ENCODE measurements at regions not wholly inside any gene's neighbourhood (a gene's known extent, or its start where the extent isn't known, plus 50 kb on each side); places are given as distances from the start of the nearest gene placed in this dataset.

- TF ChIP-seq, protein P1, sequence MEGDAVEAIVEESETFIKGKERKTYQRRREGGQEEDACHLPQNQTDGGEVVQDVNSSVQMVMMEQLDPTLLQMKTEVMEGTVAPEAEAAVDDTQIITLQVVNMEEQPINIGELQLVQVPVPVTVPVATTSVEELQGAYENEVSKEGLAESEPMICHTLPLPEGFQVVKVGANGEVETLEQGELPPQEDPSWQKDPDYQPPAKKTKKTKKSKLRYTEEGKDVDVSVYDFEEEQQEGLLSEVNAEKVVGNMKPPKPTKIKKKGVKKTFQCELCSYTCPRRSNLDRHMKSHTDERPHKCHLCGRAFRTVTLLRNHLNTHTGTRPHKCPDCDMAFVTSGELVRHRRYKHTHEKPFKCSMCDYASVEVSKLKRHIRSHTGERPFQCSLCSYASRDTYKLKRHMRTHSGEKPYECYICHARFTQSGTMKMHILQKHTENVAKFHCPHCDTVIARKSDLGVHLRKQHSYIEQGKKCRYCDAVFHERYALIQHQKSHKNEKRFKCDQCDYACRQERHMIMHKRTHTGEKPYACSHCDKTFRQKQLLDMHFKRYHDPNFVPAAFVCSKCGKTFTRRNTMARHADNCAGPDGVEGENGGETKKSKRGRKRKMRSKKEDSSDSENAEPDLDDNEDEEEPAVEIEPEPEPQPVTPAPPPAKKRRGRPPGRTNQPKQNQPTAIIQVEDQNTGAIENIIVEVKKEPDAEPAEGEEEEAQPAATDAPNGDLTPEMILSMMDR (conservative IDR thresholded peaks at IDR 0.05) = no peak
- TF ChIP-seq EZH2 (IDR thresholded peaks at IDR 0.05; ENCODE audit: low read depth) = no peak
Measured at GRCh38 chr17:63350364-63350763, 95.7 kb downstream of the CYB561 start.
